ENCODE measurements at regions not wholly inside any gene's neighbourhood (a gene's known extent, or its start where the extent isn't known, plus 50 kb on each side); places are given as distances from the start of the nearest gene placed in this dataset.

DNA sequence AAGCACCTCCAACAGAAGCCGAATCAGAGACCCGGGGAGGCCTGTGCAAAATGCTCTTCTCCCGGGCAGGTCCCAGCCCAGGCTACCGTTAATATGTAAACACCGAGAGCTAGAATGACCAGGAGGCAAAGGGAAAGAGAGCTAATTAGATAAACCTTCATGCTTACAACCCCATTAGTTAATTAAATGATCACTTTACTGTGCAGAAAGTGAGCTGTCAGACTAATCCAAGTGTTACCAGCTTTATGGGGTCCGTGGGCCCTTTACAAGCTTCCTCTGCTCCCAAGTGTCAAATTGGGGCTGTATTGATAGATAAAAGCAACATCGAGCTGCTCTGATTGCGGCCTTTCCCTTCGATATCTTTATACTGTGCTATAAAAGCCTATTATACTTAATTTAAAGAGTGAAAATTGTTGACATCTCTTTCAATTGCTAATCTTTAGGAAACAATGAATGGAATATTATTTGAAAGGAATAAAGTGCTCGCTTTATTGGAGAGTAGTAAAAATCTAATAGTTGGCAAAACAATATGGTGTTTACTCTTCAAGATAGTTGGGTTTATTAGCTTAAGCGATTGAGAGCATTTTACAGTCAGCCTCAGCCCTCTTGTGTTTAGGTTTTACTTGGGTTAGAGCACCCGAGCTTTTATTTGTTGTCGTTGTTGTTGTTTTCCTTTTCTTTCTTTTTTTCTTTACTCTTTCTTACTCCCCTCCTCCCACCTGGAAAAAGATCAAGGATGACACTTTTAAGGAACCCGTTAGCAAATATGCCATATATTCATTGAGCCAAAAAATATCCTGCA, 189.3 kb upstream of the GPR12 start:
- H3K4me3 ChIP-seq (replicated peaks; ENCODE audit: low read depth, low read length) = no peak overlapping the region
- TF ChIP-seq, protein P1, sequence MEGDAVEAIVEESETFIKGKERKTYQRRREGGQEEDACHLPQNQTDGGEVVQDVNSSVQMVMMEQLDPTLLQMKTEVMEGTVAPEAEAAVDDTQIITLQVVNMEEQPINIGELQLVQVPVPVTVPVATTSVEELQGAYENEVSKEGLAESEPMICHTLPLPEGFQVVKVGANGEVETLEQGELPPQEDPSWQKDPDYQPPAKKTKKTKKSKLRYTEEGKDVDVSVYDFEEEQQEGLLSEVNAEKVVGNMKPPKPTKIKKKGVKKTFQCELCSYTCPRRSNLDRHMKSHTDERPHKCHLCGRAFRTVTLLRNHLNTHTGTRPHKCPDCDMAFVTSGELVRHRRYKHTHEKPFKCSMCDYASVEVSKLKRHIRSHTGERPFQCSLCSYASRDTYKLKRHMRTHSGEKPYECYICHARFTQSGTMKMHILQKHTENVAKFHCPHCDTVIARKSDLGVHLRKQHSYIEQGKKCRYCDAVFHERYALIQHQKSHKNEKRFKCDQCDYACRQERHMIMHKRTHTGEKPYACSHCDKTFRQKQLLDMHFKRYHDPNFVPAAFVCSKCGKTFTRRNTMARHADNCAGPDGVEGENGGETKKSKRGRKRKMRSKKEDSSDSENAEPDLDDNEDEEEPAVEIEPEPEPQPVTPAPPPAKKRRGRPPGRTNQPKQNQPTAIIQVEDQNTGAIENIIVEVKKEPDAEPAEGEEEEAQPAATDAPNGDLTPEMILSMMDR (IDR thresholded peaks at IDR 0.05; ENCODE audit: low read depth, low read length, missing control alignments) = no peak
- no peak for DNase-seq (ENCODE audit: extremely low read depth, low read depth)

DNA sequence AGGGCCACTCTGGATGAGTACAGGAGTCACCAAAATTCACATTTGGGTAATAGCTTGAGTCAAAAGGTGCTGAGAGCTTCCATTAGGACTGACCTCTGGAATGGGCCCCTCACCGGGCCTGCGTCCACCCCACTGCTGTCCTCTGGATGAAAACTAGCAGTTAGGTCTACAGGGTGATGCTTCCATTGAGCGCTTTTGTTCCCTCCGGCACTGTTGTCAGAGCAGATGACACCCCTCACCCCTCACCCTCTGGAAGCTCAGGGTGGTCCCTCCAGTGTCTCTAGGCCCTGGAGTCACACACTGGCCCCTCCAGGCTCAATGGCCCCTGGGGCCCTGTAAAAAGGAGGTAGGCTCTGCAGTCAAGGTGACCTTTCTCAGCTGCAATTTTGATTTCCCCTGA, 187.8 kb upstream of the GPR12 start:
- DNase-seq (ENCODE audit: extremely low read depth, low read depth) = no peak
- TF ChIP-seq, protein P1 (IDR thresholded peaks at IDR 0.05; ENCODE audit: low read depth, low read length, missing control alignments) = no peak
- H3K4me3 ChIP-seq (replicated peaks; ENCODE audit: low read depth, low read length) = no peak overlapping the region

GRCh38 chr13:26946684-26947343, 186.2 kb upstream of the GPR12 start:
- DNase-seq (ENCODE audit: extremely low read depth, low read depth) = peak; percentile 14
- TF ChIP-seq, protein P1 (IDR thresholded peaks at IDR 0.05; ENCODE audit: low read depth, low read length, missing control alignments) = peak; percentile 70
- H3K4me3 ChIP-seq (replicated peaks; ENCODE audit: low read depth, low read length) = no peak overlapping the region

DNA sequence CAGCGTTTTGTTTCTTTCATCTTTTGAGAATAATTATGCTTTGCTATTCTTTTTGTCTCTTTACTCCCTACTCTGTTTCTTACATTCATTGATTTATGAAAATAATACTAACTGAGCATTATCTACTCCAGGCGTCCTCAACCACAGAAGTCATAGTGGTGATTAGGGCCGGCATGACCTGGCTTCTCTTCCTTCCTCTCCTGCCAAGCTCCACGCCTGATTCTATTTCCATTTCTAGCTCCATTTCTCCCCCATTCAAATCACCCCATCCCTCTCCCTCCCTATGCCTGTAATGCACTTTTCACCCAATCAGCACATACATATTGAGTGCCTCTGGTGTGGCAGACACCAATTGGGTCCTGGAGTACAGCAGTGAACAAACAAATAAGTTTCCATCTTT, 183.2 kb upstream of the GPR12 start:
- DNase-seq (ENCODE audit: extremely low read depth, low read depth) = no peak
- H3K4me3 ChIP-seq (replicated peaks; ENCODE audit: low read depth, low read length) = no peak overlapping the region
- TF ChIP-seq, protein P1 (IDR thresholded peaks at IDR 0.05; ENCODE audit: low read depth, low read length, missing control alignments) = no peak

GRCh38 chr13:26942184-26942583, 181.6 kb upstream of the GPR12 start:
- H3K4me3 ChIP-seq (replicated peaks; ENCODE audit: low read depth, low read length) = no peak overlapping the region
- TF ChIP-seq, protein P1 (IDR thresholded peaks at IDR 0.05; ENCODE audit: low read depth, low read length, missing control alignments) = no peak
- no peak for DNase-seq (ENCODE audit: extremely low read depth, low read depth)

DNA sequence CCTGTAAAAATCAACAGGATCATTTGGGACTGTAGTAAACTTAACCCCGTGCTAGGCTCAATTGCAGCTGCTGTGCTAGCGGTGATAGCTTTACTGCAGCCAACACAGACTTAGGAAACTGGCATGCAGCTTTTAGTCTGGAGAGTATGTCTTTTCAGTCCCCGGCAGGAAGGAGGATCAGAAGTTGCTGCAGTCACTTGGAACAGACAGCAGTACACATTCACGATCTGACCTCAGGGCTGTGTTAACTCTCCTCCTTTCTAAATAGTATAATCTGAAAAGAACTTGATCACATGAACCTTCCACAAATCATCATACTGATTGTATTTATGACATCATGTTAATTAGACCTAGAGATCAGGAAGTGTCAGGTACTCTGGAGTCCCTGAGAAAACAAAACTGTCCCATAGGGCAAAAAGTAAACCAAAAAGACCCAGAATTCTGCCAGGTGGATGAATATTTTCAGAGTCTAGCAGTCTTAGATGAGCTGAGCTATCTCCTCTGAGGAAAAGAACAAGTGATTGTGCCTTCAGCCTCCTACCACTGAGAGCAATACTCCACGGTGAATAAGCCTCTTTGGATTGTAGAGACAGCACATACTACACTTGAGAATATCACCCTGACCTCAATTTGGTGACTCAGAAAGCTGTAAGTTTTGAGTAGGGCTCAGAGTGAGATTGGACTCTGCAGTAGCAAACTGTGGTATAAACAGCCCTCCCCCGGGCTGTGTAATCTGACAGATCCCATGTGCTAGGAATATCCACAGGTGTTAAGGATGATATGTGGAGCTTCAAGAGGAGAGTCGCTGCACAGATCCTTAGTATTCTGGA, 181.0 kb upstream of the GPR12 start:
- no peak for DNase-seq (ENCODE audit: extremely low read depth, low read depth)

More for the DNA sequence above, 181.0 kb upstream of the GPR12 start:
- TF ChIP-seq, protein P1 (IDR thresholded peaks at IDR 0.05; ENCODE audit: low read depth, low read length, missing control alignments) = no peak
- no peak overlapping the region for H3K4me3 ChIP-seq (replicated peaks; ENCODE audit: low read depth, low read length)
